ENCODE measurements at regions not wholly inside any gene's neighbourhood (a gene's known extent, or its start where the extent isn't known, plus 50 kb on each side); places are given as distances from the start of the nearest gene placed in this dataset.
"Not testable (repeated sequence)": the region's sequence is repeated elsewhere in the genome, so short reads cannot be mapped to it uniquely, and the experiment has no call there.

- H3K4me1 ChIP-seq (ENCODE audit: control insufficient read depth, extremely low read depth, insufficient read depth, low read length) = no peaks in the 10 kb centered on the region
- H4K20me1 ChIP-seq (ENCODE audit: control insufficient read depth, extremely low read depth, insufficient read depth, low read length) = no peaks in the 10 kb centered on the region
- no peak overlapping the region for H3K4me3 ChIP-seq (ENCODE audit: control insufficient read depth in 2 of 3, extremely low read depth in 1 of 3, insufficient read depth in 2 of 3, low read depth in 1 of 3, low read length in 3 of 3)
- H3K79me2 ChIP-seq (ENCODE audit: control insufficient read depth, insufficient read depth, low read length) = no peaks in the 10 kb centered on the region
- DNase-seq (ENCODE audit: low read depth, low spot score) (no peak), FAIRE-seq (no peak)
- TF ChIP-seq CTCF (optimal IDR thresholded peaks at IDR 0.05 in 1 of 3, IDR thresholded peaks at IDR 0.05 in 1 of 3, conservative IDR thresholded peaks at IDR 0.05 in 1 of 3; ENCODE audit: extremely low read depth in 1 of 3, insufficient read depth in 2 of 3, low read length in 3 of 3) = no peak
- TF ChIP-seq EZH2 (IDR thresholded peaks at IDR 0.05; ENCODE audit: low read length) = no peak
- H3K9me1 ChIP-seq (ENCODE audit: control insufficient read depth, extremely low read depth, insufficient read depth, low read length) = no peaks in the 10 kb centered on the region
- no peaks in the 10 kb centered on the region for H3K9me3 ChIP-seq (ENCODE audit: control insufficient read depth, low read depth, low read length)
- peaks cover 17% of the 10 kb centered on the region for H3K27me3 ChIP-seq (ENCODE audit: control insufficient read depth, extremely low read depth, insufficient read depth, low read length)
- no peak overlapping the region for H3K9ac ChIP-seq (ENCODE audit: control insufficient read depth, extremely low read depth, insufficient read depth, low read length)
- no peaks in the 10 kb centered on the region for H3K36me3 ChIP-seq (ENCODE audit: control insufficient read depth in 2 of 2, extremely low read depth in 1 of 2, insufficient read depth in 2 of 2, low read length in 2 of 2)
- dilution Hi-C loops (cut with MboI; ENCODE audit: extremely low pct_ligation_motif_present, low sequenced_read_pairs) = no loop called here
- no peak overlapping the region for H3K27ac ChIP-seq (ENCODE audit: control insufficient read depth, insufficient read depth, low read length)
- H3K4me2 ChIP-seq (ENCODE audit: control insufficient read depth, extremely low read depth, insufficient read depth, low read depth, low read length) = no peak overlapping the region
- H2AFZ ChIP-seq (ENCODE audit: control insufficient read depth, low read length) = no peak overlapping the region
These were observed 163.1 kb downstream of the RPLP1 start for GRCh38 chr15:69615736-69616135.

- Histone ChIP-seq H3K9me3 (ENCODE audit: control insufficient read depth, low read depth, low read length) (no peaks in the 10 kb centered on the region), H2AFZ (ENCODE audit: control insufficient read depth, low read length) (no peak overlapping the region), H3K27ac (ENCODE audit: control insufficient read depth, insufficient read depth, low read length) (no peak overlapping the region), H3K27me3 (ENCODE audit: control insufficient read depth, extremely low read depth, insufficient read depth, low read length) (peaks cover 11% of the 10 kb centered on the region), H3K4me1 (ENCODE audit: control insufficient read depth, extremely low read depth, insufficient read depth, low read length) (no peaks in the 10 kb centered on the region), H3K36me3 (ENCODE audit: control insufficient read depth in 2 of 2, extremely low read depth in 1 of 2, insufficient read depth in 2 of 2, low read length in 2 of 2) (no peaks in the 10 kb centered on the region), H4K20me1 (ENCODE audit: control insufficient read depth, extremely low read depth, insufficient read depth, low read length) (no peaks in the 10 kb centered on the region), H3K4me3 (ENCODE audit: control insufficient read depth in 2 of 3, extremely low read depth in 1 of 3, insufficient read depth in 2 of 3, low read depth in 1 of 3, low read length in 3 of 3) (no peak overlapping the region), H3K9ac (ENCODE audit: control insufficient read depth, extremely low read depth, insufficient read depth, low read length) (no peak overlapping the region), H3K9me1 (ENCODE audit: control insufficient read depth, extremely low read depth, insufficient read depth, low read length) (no peaks in the 10 kb centered on the region), H3K79me2 (ENCODE audit: control insufficient read depth, insufficient read depth, low read length) (no peaks in the 10 kb centered on the region), H3K4me2 (ENCODE audit: control insufficient read depth, extremely low read depth, insufficient read depth, low read depth, low read length) (no peak overlapping the region)
- DNase-seq (ENCODE audit: low read depth, low spot score) (no peak), FAIRE-seq (no peak)
- TF ChIP-seq EZH2 (IDR thresholded peaks at IDR 0.05; ENCODE audit: low read length) (no peak), CTCF (optimal IDR thresholded peaks at IDR 0.05 in 1 of 3, IDR thresholded peaks at IDR 0.05 in 1 of 3, conservative IDR thresholded peaks at IDR 0.05 in 1 of 3; ENCODE audit: extremely low read depth in 1 of 3, insufficient read depth in 2 of 3, low read length in 3 of 3) (no peak)
- dilution Hi-C loops (cut with MboI; ENCODE audit: extremely low pct_ligation_motif_present, low sequenced_read_pairs) = no loop called here
These were observed 163.9 kb downstream of the RPLP1 start for GRCh38 chr15:69616558-69616957.

- FAIRE-seq; H3K9ac ChIP-seq (ENCODE audit: control insufficient read depth, extremely low read depth, insufficient read depth, low read length); H3K4me1 ChIP-seq (ENCODE audit: control insufficient read depth, extremely low read depth, insufficient read depth, low read length); H3K4me3 ChIP-seq (ENCODE audit: control insufficient read depth in 2 of 3, extremely low read depth in 1 of 3, insufficient read depth in 2 of 3, low read depth in 1 of 3, low read length in 3 of 3); H3K27me3 ChIP-seq (ENCODE audit: control insufficient read depth, extremely low read depth, insufficient read depth, low read length); dilution Hi-C loops (cut with MboI; ENCODE audit: extremely low pct_ligation_motif_present, low sequenced_read_pairs); H3K36me3 ChIP-seq (ENCODE audit: control insufficient read depth in 2 of 2, extremely low read depth in 1 of 2, insufficient read depth in 2 of 2, low read length in 2 of 2); H3K9me3 ChIP-seq (ENCODE audit: control insufficient read depth, low read depth, low read length); H3K4me2 ChIP-seq (ENCODE audit: control insufficient read depth, extremely low read depth, insufficient read depth, low read depth, low read length); H3K27ac ChIP-seq (ENCODE audit: control insufficient read depth, insufficient read depth, low read length); H3K79me2 ChIP-seq (ENCODE audit: control insufficient read depth, insufficient read depth, low read length); H2AFZ ChIP-seq (ENCODE audit: control insufficient read depth, low read length); H4K20me1 ChIP-seq (ENCODE audit: control insufficient read depth, extremely low read depth, insufficient read depth, low read length); H3K9me1 ChIP-seq (ENCODE audit: control insufficient read depth, extremely low read depth, insufficient read depth, low read length); DNase-seq (ENCODE audit: low read depth, low spot score): not testable (repeated sequence)
These were observed 164.5 kb downstream of the RPLP1 start for GRCh38 chr15:69617144-69617543.

All from keratinocyte (primary cell).